ENCODE measurements at regions not wholly inside any gene's neighbourhood (a gene's known extent, or its start where the extent isn't known, plus 50 kb on each side); places are given as distances from the start of the nearest gene placed in this dataset.

- no peak overlapping the region for H3K27ac ChIP-seq
- no peak for TF ChIP-seq CTCF (conservative IDR thresholded peaks at IDR 0.05)
These were observed 295.6 kb downstream of the ZNF536 start for GRCh38 chr19:30667746-30668145.

GRCh38 chr19:30667227-30667626 lies 295.0 kb downstream of the ZNF536 start:
- TF ChIP-seq CTCF (conservative IDR thresholded peaks at IDR 0.05), result no peak

GRCh38 chr19:30666301-30666803 lies 294.2 kb downstream of the ZNF536 start:
- TF ChIP-seq CTCF (conservative IDR thresholded peaks at IDR 0.05), result peak; percentile 98
- H3K27ac ChIP-seq, result 0 out of 2 replicates have a peak overlapping the region, but pooled peaks have one; percentile 68

More at GRCh38 chr19:30667227-30667626, 295.0 kb downstream of the ZNF536 start:
- no peak overlapping the region for H3K27ac ChIP-seq

- TF ChIP-seq CTCF (conservative IDR thresholded peaks at IDR 0.05), result no peak
These were observed 293.3 kb downstream of the ZNF536 start for GRCh38 chr19:30665449-30665848.

GRCh38 chr19:30663611-30664174 lies 291.5 kb downstream of the ZNF536 start:
- no peak for TF ChIP-seq CTCF (conservative IDR thresholded peaks at IDR 0.05)
- peak overlapping the region; percentile 68 for H3K27ac ChIP-seq

More at GRCh38 chr19:30665449-30665848, 293.3 kb downstream of the ZNF536 start:
- H3K27ac ChIP-seq, result peak overlapping the region; percentile 68

GRCh38 chr19:30662211-30662861 lies 290.2 kb downstream of the ZNF536 start:
- TF ChIP-seq CTCF (conservative IDR thresholded peaks at IDR 0.05), result no peak

GRCh38 chr19:30659638-30660037 lies 287.5 kb downstream of the ZNF536 start:
- no peak for TF ChIP-seq CTCF (conservative IDR thresholded peaks at IDR 0.05)
- H3K27ac ChIP-seq, result no peak overlapping the region

More at GRCh38 chr19:30662211-30662861, 290.2 kb downstream of the ZNF536 start:
- peak overlapping the region; percentile 68; the same call in 1 of the 2 replicates for H3K27ac ChIP-seq

All from VCaP (cell line).